Activated CD4-positive, alpha-beta T cell treated with anti-CD3 and anti-CD28 coated beads, Interleukin-2, amount 10 ng/mL, durations not matched to agents 7 days and 5 days (primary cell): ENCODE measurements at regions not wholly inside any gene's neighbourhood (a gene's known extent, or its start where the extent isn't known, plus 50 kb on each side); places are given as distances from the start of the nearest gene placed in this dataset.
"Not testable (repeated sequence)": the region's sequence is repeated elsewhere in the genome, so short reads cannot be mapped to it uniquely, and the experiment has no call there.

Experiments
- CTCF ChIA-PET: fragments of 350-600 bp; sonication (Branson Sonifier 250); formaldehyde crosslinking; loops from one replicate; lab custom pipeline; 2021; ENCODE audit warnings: antibody characterized with exemption; lab: Charles Lee
- POLR2A ChIA-PET: fragments of 350-600 bp; sonication (Branson Sonifier 250); formaldehyde crosslinking; loops from one replicate; lab custom pipeline; 2021; ENCODE audit warnings: antibody characterized with exemption; lab: Charles Lee
- DNase-seq: peaks from one replicate; pipeline ENCODE4 v3.0.0-alpha.2; 2020
- H3K27ac Mint-ChIP-seq: one replicate; pipeline ENCODE4 v1.8.0; 2021; ENCODE audit warnings: mild to moderate bottlenecking, moderate library complexity, mixed read lengths
- H3K27me3 Mint-ChIP-seq: one replicate; pipeline ENCODE4 v1.8.0; 2021; ENCODE audit warnings: mixed read lengths
- H3K36me3 Mint-ChIP-seq: one replicate; pipeline ENCODE4 v1.8.0; 2021; ENCODE audit warnings: low read depth, mixed read lengths
- H3K4me1 Mint-ChIP-seq: one replicate; pipeline ENCODE4 v1.8.0; 2021; ENCODE audit warnings: mixed read lengths
- H3K4me3 Mint-ChIP-seq: one replicate; pipeline ENCODE4 v1.8.0; 2021; ENCODE audit warnings: mild to moderate bottlenecking, moderate library complexity, mixed read lengths
- H3K9me3 Mint-ChIP-seq: one replicate; pipeline ENCODE4 v1.8.0; 2021; ENCODE audit warnings: mixed read lengths

GRCh38 chr1:242985096-242985495 is 270.0 kb downstream of the CEP170 start:
- H3K4me3 Mint-ChIP-seq, H3K36me3 Mint-ChIP-seq, DNase-seq, POLR2A ChIA-PET, H3K4me1 Mint-ChIP-seq, H3K27ac Mint-ChIP-seq, H3K9me3 Mint-ChIP-seq, H3K27me3 Mint-ChIP-seq, CTCF ChIA-PET: not testable (repeated sequence)

DNA sequence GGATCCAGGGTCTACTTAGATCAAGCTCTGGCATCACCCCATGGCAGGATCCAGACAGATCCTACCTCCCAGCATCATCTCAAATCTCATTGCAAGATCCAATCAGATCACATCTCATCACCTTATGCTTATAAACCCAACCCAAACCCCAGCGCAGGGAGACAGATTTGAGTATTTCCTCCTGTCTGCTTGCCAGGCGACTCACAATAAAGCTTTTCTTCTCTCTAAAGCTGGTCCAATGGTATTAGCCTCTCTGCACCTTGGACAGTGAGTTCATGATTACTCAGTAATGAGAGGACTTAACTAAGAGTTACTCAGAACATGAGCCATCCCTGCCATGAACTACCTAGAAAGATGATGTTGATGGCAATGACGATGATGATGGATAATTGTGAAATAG is 281.7 kb downstream of the CEP170 start:
- CTCF ChIA-PET, H3K36me3 Mint-ChIP-seq, H3K4me1 Mint-ChIP-seq, H3K9me3 Mint-ChIP-seq, H3K27me3 Mint-ChIP-seq, H3K4me3 Mint-ChIP-seq, POLR2A ChIA-PET, DNase-seq, H3K27ac Mint-ChIP-seq: not testable (repeated sequence)

DNA sequence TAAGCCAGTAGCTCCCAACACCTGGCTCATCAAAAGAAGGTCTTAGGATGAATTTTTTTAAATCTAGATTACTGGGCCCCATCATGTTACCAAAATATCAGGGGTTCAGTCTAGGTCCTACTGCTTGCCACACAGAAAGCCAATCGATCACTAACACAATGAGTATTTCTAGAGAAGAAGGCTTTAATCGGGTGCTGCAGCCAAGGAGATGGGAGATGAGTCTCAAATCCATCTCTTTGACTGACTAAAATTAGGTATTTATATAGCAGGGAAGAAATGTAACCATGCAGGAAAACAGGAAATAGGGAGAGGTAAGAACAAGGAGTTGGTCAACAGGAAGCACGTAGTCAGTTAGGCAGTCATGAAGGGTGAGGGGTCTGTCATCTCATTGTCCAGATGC is 288.2 kb downstream of the CEP170 start:
- CTCF ChIA-PET, result no interaction called here
- no peaks in the 10 kb centered on the region for H3K27me3 Mint-ChIP-seq
- peaks cover 11% of the 10 kb centered on the region for H3K9me3 Mint-ChIP-seq
- no peak for DNase-seq
- no peak overlapping the region for H3K4me3 Mint-ChIP-seq
- H3K4me1 Mint-ChIP-seq, result no peaks in the 10 kb centered on the region
- no peak overlapping the region for H3K27ac Mint-ChIP-seq
- H3K36me3 Mint-ChIP-seq, result no peaks in the 10 kb centered on the region
- POLR2A ChIA-PET, result no interaction called here

GRCh38 chr1:242959397-242959796 is 295.7 kb downstream of the CEP170 start:
- POLR2A ChIA-PET, H3K36me3 Mint-ChIP-seq, H3K27ac Mint-ChIP-seq, H3K4me1 Mint-ChIP-seq, H3K27me3 Mint-ChIP-seq, H3K9me3 Mint-ChIP-seq, CTCF ChIA-PET, H3K4me3 Mint-ChIP-seq, DNase-seq: not testable (repeated sequence)

DNA sequence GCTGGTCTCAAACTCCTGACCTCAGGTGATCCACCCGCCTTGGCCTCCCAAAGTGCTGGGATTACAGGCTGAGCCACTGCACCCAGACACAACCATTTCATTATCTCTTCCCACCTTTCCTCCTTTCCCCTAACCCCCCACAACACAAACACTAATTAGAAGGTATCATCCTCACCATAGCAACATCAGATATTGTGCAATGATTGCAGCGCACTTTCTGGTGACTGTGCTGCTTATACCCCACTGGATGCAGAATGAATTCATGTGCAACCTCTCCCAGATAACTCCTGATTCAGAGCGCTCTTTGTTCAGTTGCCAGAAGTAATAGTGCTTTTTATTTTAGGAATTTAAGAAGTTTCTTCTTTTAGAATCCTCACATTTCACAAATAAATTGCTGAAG is 300.1 kb downstream of the CEP170 start:
- H3K27ac Mint-ChIP-seq, result not testable (repeated sequence)

GRCh38 chr1:242946206-242946605 is 308.9 kb downstream of the CEP170 start:
- H3K36me3 Mint-ChIP-seq, result no peaks in the 10 kb centered on the region
- H3K4me3 Mint-ChIP-seq, result no peak overlapping the region
- no peaks in the 10 kb centered on the region for H3K4me1 Mint-ChIP-seq
- H3K9me3 Mint-ChIP-seq, result no peaks in the 10 kb centered on the region
- DNase-seq, result no peak
- POLR2A ChIA-PET, result no interaction called here
- no peak overlapping the region for H3K27ac Mint-ChIP-seq
- CTCF ChIA-PET, result no interaction called here
- H3K27me3 Mint-ChIP-seq, result no peaks in the 10 kb centered on the region

More for the DNA sequence above, 300.1 kb downstream of the CEP170 start:
- H3K27me3 Mint-ChIP-seq, H3K4me1 Mint-ChIP-seq, H3K4me3 Mint-ChIP-seq, DNase-seq, CTCF ChIA-PET, H3K9me3 Mint-ChIP-seq, H3K36me3 Mint-ChIP-seq, POLR2A ChIA-PET: not testable (repeated sequence)

DNA sequence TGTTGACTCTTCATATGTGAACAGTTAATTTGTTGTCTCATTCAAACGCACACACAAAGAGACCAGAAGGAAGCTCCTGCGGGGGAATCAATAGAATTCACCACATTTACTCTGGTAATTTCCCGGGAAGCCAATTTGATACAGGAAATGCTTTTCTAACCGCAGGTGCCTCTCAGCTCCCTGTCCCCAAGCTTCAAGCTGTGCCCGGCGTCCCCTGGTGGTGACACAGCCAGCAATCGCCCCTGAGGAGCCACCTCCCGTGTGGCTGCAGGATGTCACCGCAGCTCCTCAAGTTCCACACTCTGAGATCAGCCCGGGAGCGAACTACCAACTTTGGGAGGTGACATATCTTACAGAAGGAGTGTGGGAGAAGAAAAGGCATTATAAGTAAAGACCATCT is 318.4 kb downstream of the CEP170 start:
- DNase-seq, CTCF ChIA-PET, H3K36me3 Mint-ChIP-seq: not testable (repeated sequence)

DNA sequence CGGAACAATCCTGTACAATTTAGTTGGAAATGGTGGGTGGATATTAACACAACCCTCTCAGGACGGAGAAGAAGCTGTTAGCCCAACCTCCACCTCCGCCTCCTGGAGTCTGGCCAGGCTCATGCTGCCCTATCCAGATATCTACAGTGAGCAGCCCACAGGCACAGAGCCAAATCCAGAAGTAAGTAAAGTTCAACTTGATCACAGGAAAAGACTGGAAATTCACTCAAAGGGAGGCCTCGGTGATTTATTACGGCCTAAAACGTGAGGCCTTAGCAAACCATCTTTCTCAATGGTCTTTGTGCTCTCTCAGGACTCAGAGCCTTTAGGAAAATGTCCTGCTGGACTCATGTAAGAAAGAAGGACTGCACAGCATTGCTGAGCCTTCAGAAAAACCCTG is 330.4 kb downstream of the CEP170 start:
- H3K9me3 Mint-ChIP-seq, H3K27me3 Mint-ChIP-seq, H3K36me3 Mint-ChIP-seq, H3K27ac Mint-ChIP-seq, CTCF ChIA-PET, DNase-seq, H3K4me1 Mint-ChIP-seq, H3K4me3 Mint-ChIP-seq, POLR2A ChIA-PET: not testable (repeated sequence)

More for the DNA sequence above, 318.4 kb downstream of the CEP170 start:
- H3K27ac Mint-ChIP-seq, H3K4me3 Mint-ChIP-seq, H3K9me3 Mint-ChIP-seq, H3K27me3 Mint-ChIP-seq, POLR2A ChIA-PET, H3K4me1 Mint-ChIP-seq: not testable (repeated sequence)

DNA sequence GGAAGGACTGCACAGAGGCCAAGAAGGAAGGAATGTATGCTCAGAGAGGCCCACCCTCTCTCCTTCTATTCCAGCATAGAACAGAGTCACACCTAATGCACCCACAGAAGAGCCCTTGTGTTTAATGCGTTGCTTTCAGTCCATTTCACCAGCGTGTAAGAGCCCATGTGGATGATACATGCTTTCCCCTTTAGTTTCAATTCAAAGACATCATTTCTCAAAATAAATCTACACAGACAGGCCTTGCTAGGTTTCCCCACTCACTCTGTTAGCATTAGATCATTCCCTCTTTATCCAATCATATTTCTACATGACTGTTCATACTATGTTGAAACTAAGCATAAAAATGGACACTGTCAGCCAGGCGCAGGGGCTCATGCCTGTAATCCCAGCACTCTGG is 331.5 kb downstream of the CEP170 start:
- H3K27ac Mint-ChIP-seq, H3K27me3 Mint-ChIP-seq, H3K9me3 Mint-ChIP-seq, CTCF ChIA-PET, H3K4me3 Mint-ChIP-seq, H3K36me3 Mint-ChIP-seq, DNase-seq, H3K4me1 Mint-ChIP-seq, POLR2A ChIA-PET: not testable (repeated sequence)

- POLR2A ChIA-PET, DNase-seq: not testable (repeated sequence)
These were observed 340.4 kb downstream of the CEP170 start for GRCh38 chr1:242914729-242915128.

DNA sequence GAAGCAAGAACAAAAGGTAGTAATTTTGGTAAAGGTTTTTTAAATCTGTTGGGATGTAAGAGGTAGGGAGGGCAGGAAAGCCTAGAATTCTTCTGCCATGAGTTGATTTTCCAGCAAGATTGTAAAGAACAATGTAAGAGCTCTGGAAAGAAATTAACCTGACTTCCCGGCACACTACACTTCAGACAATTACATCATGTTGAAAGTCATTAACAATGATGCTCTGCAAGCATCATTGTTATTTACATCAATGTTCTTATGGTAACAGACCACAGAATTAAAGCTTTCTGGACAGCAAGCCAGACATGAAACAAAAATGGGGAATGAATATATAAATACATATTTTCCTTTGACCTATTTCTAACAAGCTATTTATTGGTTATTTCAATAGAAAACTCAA is 342.2 kb downstream of the CEP170 start:
- H3K36me3 Mint-ChIP-seq, H3K4me3 Mint-ChIP-seq, POLR2A ChIA-PET, CTCF ChIA-PET, H3K27ac Mint-ChIP-seq, H3K27me3 Mint-ChIP-seq, H3K9me3 Mint-ChIP-seq, H3K4me1 Mint-ChIP-seq, DNase-seq: not testable (repeated sequence)

More at GRCh38 chr1:242914729-242915128, 340.4 kb downstream of the CEP170 start:
- H3K9me3 Mint-ChIP-seq, CTCF ChIA-PET, H3K36me3 Mint-ChIP-seq, H3K4me1 Mint-ChIP-seq, H3K27ac Mint-ChIP-seq, H3K27me3 Mint-ChIP-seq, H3K4me3 Mint-ChIP-seq: not testable (repeated sequence)

GRCh38 chr1:242900558-242900957 is 354.5 kb downstream of the CEP170 start:
- H3K9me3 Mint-ChIP-seq, H3K36me3 Mint-ChIP-seq, H3K4me3 Mint-ChIP-seq, POLR2A ChIA-PET, CTCF ChIA-PET, H3K27ac Mint-ChIP-seq, H3K4me1 Mint-ChIP-seq, H3K27me3 Mint-ChIP-seq, DNase-seq: not testable (repeated sequence)

DNA sequence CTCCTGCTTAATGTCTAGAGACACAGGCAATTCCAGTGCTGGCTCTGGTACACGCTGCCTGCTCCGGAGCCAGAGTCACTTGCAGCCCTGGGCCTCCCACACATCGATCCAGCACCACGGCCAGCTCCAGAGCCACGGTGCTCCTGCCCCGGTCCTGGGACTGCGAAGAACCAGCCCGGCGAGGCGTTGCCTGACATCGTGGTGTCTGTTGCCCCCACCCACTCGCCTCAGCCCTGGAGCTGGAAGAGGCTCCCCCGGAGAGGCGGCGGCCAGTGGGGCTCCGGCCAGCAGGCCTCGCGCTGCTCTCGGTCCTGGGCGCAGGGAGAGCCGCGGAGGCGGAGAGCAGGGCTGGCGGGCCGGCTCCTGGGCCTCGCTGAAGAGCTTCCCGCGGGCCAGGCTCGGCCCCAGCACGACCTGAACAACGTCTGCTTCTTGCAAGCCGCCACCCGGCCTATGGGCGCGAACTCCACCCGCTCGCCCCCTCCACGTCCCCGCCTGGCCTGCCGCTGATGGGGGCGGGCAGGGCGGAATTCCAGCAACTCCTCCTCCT is 364.8 kb downstream of the CEP170 start:
- Mint-ChIP-seq H3K36me3 (no peaks in the 10 kb centered on the region), H3K4me1 (no peaks in the 10 kb centered on the region), H3K9me3 (peaks cover 4% of the 10 kb centered on the region), H3K27me3 (peaks cover 2% of the 10 kb centered on the region), H3K4me3 (no peak overlapping the region), H3K27ac (no peak overlapping the region)
- CTCF ChIA-PET, result no interaction called here
- POLR2A ChIA-PET, result no interaction called here
- no peak for DNase-seq

- H3K9me3 Mint-ChIP-seq, result peaks cover 3% of the 10 kb centered on the region
- H3K36me3 Mint-ChIP-seq, result no peaks in the 10 kb centered on the region
- no peak for DNase-seq
- ChIA-PET POLR2A (no interaction called here), CTCF (no interaction called here)
- no peaks in the 10 kb centered on the region for H3K4me1 Mint-ChIP-seq
- peaks cover 2% of the 10 kb centered on the region for H3K27me3 Mint-ChIP-seq
- H3K4me3 Mint-ChIP-seq, result no peak overlapping the region
- no peak overlapping the region for H3K27ac Mint-ChIP-seq
These were observed 361.6 kb upstream of the PLD5 start for GRCh38 chr1:242886137-242886536.
